ENCODE measurements at regions not wholly inside any gene's neighbourhood (a gene's known extent, or its start where the extent isn't known, plus 50 kb on each side); places are given as distances from the start of the nearest gene placed in this dataset.
A peak's percentile ranks its signal among the peaks of the same experiment; 100 is the strongest.

- ChIA-PET CTCF (no interaction called here), POLR2A (ENCODE audit: unreplicated experiment) (no interaction called here)
- H3K9me3 ChIP-seq (ENCODE audit: low read length): no peaks in the 10 kb centered on the region
- ATAC-seq (no peak), DNase-seq (no peak)
- peak overlapping the region; percentile 22; the same call in 1 of the 2 replicates for H2AFZ ChIP-seq (ENCODE audit: low read length)
- H3F3A ChIP-seq (ENCODE audit: low read length, unreplicated experiment): no peaks in the 10 kb centered on the region
- TF ChIP-seq CTCF (conservative IDR thresholded peaks at IDR 0.05; ENCODE audit: low read depth, low read length) (no peak), EZH2phosphoT487 (IDR thresholded peaks at IDR 0.05; ENCODE audit: borderline replicate concordance, low read length) (no peak)
- H3K9me2 ChIP-seq (replicated peaks; ENCODE audit: low read length): no peaks in the 10 kb centered on the region
- H3K4me3 ChIP-seq (ENCODE audit: low read length): no peak overlapping the region
- H3K27me3 ChIP-seq (ENCODE audit: low read length): no peaks in the 10 kb centered on the region
- no TSS peak for BruUV-seq (replicated peaks)
- no peak overlapping the region for H3K9ac ChIP-seq (ENCODE audit: low read length)
- H4K20me1 ChIP-seq (ENCODE audit: low read length): no peaks in the 10 kb centered on the region
- no peak overlapping the region for H3K27ac ChIP-seq (ENCODE audit: low read length)
- H3K36me3 ChIP-seq (ENCODE audit: low read depth, low read length): no peaks in the 10 kb centered on the region
- H3K4me2 ChIP-seq (ENCODE audit: low read length): no peak overlapping the region
- intact Hi-C loops (cut with micrococcal nuclease): no loop called here
- H3K4me1 ChIP-seq (ENCODE audit: insufficient read depth, low read length): no peaks in the 10 kb centered on the region
- H3K79me2 ChIP-seq (ENCODE audit: low read length): no peaks in the 10 kb centered on the region
Observed at GRCh38 chr4:64724689-64725088, 315.4 kb upstream of the TECRL start.

GRCh38 chr4:64721106-64721505, 311.9 kb upstream of the TECRL start:
- ChIA-PET POLR2A (ENCODE audit: unreplicated experiment) (no interaction called here), CTCF (no interaction called here)
- Histone ChIP-seq H3K4me3 (ENCODE audit: low read length) (no peak overlapping the region), H3K9ac (ENCODE audit: low read length) (no peak overlapping the region), H3K36me3 (ENCODE audit: low read depth, low read length) (no peaks in the 10 kb centered on the region), H3K4me2 (ENCODE audit: low read length) (no peak overlapping the region), H2AFZ (ENCODE audit: low read length) (no peak overlapping the region), H3K79me2 (ENCODE audit: low read length) (no peaks in the 10 kb centered on the region), H3K9me3 (ENCODE audit: low read length) (no peaks in the 10 kb centered on the region), H3K9me2 (replicated peaks; ENCODE audit: low read length) (no peaks in the 10 kb centered on the region), H3K27ac (ENCODE audit: low read length) (no peak overlapping the region), H4K20me1 (ENCODE audit: low read length) (no peaks in the 10 kb centered on the region), H3F3A (ENCODE audit: low read length, unreplicated experiment) (no peaks in the 10 kb centered on the region), H3K4me1 (ENCODE audit: insufficient read depth, low read length) (peaks cover 5% of the 10 kb centered on the region; the same call in 1 of the 2 replicates), H3K27me3 (ENCODE audit: low read length) (no peaks in the 10 kb centered on the region)
- TF ChIP-seq EZH2 (IDR thresholded peaks at IDR 0.05; ENCODE audit: low read length, unreplicated experiment) (no peak), CTCF (conservative IDR thresholded peaks at IDR 0.05; ENCODE audit: low read depth, low read length) (peak; percentile 24; the same call in 1 of the 2 replicates)
- intact Hi-C loops (cut with micrococcal nuclease): no loop called here
- BruUV-seq (replicated peaks): no TSS peak
- DNase-seq: no peak
- no peak for ATAC-seq

GRCh38 chr4:64718091-64718490, 308.8 kb upstream of the TECRL start:
- no TSS peak for BruUV-seq (replicated peaks)
- Histone ChIP-seq H3K4me2 (ENCODE audit: low read length) (peak overlapping the region; percentile 20; the same call in 1 of the 2 replicates), H3K4me1 (ENCODE audit: insufficient read depth, low read length) (peaks cover 5% of the 10 kb centered on the region; the same call in 1 of the 2 replicates), H3F3A (ENCODE audit: low read length, unreplicated experiment) (no peaks in the 10 kb centered on the region), H3K27ac (ENCODE audit: low read length) (no peak overlapping the region), H3K9ac (ENCODE audit: low read length) (no peak overlapping the region), H3K4me3 (ENCODE audit: low read length) (no peak overlapping the region), H2AFZ (ENCODE audit: low read length) (peak overlapping the region; percentile 33; the same call in 1 of the 2 replicates), H4K20me1 (ENCODE audit: low read length) (no peaks in the 10 kb centered on the region), H3K9me2 (replicated peaks; ENCODE audit: low read length) (no peaks in the 10 kb centered on the region), H3K27me3 (ENCODE audit: low read length) (no peaks in the 10 kb centered on the region), H3K79me2 (ENCODE audit: low read length) (no peaks in the 10 kb centered on the region), H3K36me3 (ENCODE audit: low read depth, low read length) (no peaks in the 10 kb centered on the region), H3K9me3 (ENCODE audit: low read length) (no peaks in the 10 kb centered on the region)
- CTCF ChIA-PET: interaction anchor here (1.2 kb wide), 1 partner anchor 100 kb away, joined by 6 read pairs; no protein-coding TSS in a partner anchor
- intact Hi-C loops (cut with micrococcal nuclease): loop anchor here (5.0 to 10.0 kb wide), 2 partner anchors 64 to 287 kb away; no protein-coding TSS in a partner anchor
- POLR2A ChIA-PET (ENCODE audit: unreplicated experiment): no interaction called here
- peak; percentile 62 for TF ChIP-seq CTCF (conservative IDR thresholded peaks at IDR 0.05; ENCODE audit: low read depth, low read length)
- no peak for TF ChIP-seq EZH2 (IDR thresholded peaks at IDR 0.05; ENCODE audit: low read length, unreplicated experiment)
- peak; percentile 76 for DNase-seq
- peak; percentile 79 for ATAC-seq
